Inferior parietal cortex (tissue), 1 donor: ENCODE measurements at regions not wholly inside any gene's neighbourhood (a gene's known extent, or its start where the extent isn't known, plus 50 kb on each side); places are given as distances from the start of the nearest gene placed in this dataset.
A peak's percentile ranks its signal among the peaks of the same experiment; 100 is the strongest.
"Not testable (repeated sequence)": the region's sequence is repeated elsewhere in the genome, so short reads cannot be mapped to it uniquely, and the experiment has no call there.

Experiments used
- DNase-seq: peaks from one replicate; pipeline ENCODE4 v3.0.0-alpha.2; 2016; ENCODE audit errors: extremely low spot score

- no peak for DNase-seq
Observed at GRCh38 chr14:71536015-71536740, 396.1 kb upstream of the RGS6 start.

GRCh38 chr14:71536927-71537772 lies 395.1 kb upstream of the RGS6 start:
- DNase-seq: no peak

GRCh38 chr14:71538288-71538687 lies 393.9 kb upstream of the RGS6 start:
- no peak for DNase-seq

- DNase-seq: no peak
Observed at GRCh38 chr14:71538938-71539649, 393.1 kb upstream of the RGS6 start.

- DNase-seq: peak; percentile 64
Observed at GRCh38 chr14:71539650-71540285, 392.5 kb upstream of the RGS6 start.

- DNase-seq: no peak
Observed at GRCh38 chr14:71541271-71541670, 391.0 kb upstream of the RGS6 start.

GRCh38 chr14:71541973-71542690 lies 390.1 kb upstream of the RGS6 start:
- no peak for DNase-seq

- no peak for DNase-seq
Observed at GRCh38 chr14:71549421-71550050, 382.7 kb upstream of the RGS6 start.

- no peak for DNase-seq
Observed at GRCh38 chr14:71550367-71550766, 381.9 kb upstream of the RGS6 start.

- no peak for DNase-seq
Observed at GRCh38 chr14:71551291-71551950, 380.8 kb upstream of the RGS6 start.

GRCh38 chr14:71552809-71553208 lies 379.4 kb upstream of the RGS6 start:
- no peak for DNase-seq

- no peak for DNase-seq
Observed at GRCh38 chr14:71553779-71554178, 378.4 kb upstream of the RGS6 start.

- DNase-seq: no peak
Observed at GRCh38 chr14:71554323-71554722, 377.9 kb upstream of the RGS6 start.

GRCh38 chr14:71554959-71555612 lies 377.1 kb upstream of the RGS6 start:
- DNase-seq: no peak

- no peak for DNase-seq
Observed at GRCh38 chr14:71555654-71556559, 376.3 kb upstream of the RGS6 start.

GRCh38 chr14:71556730-71557129 lies 375.5 kb upstream of the RGS6 start:
- DNase-seq: no peak

- DNase-seq: no peak
Observed at GRCh38 chr14:71557351-71557750, 374.9 kb upstream of the RGS6 start.

- DNase-seq: not testable (repeated sequence)
Observed at GRCh38 chr14:71558943-71559342, 373.3 kb upstream of the RGS6 start.

GRCh38 chr14:71560751-71561150 lies 371.5 kb upstream of the RGS6 start:
- no peak for DNase-seq
